Esophagus squamous epithelium (tissue), 4 donors: ENCODE measurements at regions not wholly inside any gene's neighbourhood (a gene's known extent, or its start where the extent isn't known, plus 50 kb on each side); places are given as distances from the start of the nearest gene placed in this dataset.

ENCODE experiments used
- CTCF ChIP-seq, 6 experiments: fragments of 450-650 bp in 4 of 6; fragments of 200-600 bp in 2 of 6; sonication (generic) in 2 of 6; IDR thresholded peaks; one replicate each; pipeline ENCODE4 v1.5.1; 2016 to 2019; ENCODE audit warnings: antibody characterized with exemption in 6 of 6, mild to moderate bottlenecking in 4 of 6, moderate library complexity in 4 of 6
- POLR2A ChIP-seq, 4 donors: fragments of 450-650 bp; IDR thresholded peaks; one replicate each; pipeline ENCODE4 v1.6.1; 2017; ENCODE audit warnings: antibody characterized with exemption in 4 of 4, mild to moderate bottlenecking in 4 of 4, moderate library complexity in 3 of 4

GRCh38 chr7:81370822-81371221, 399.0 kb downstream of the HGF start:
- no peak for TF ChIP-seq CTCF (IDR thresholded peaks at IDR 0.05)
- no peak for TF ChIP-seq POLR2A (IDR thresholded peaks at IDR 0.05)
